HL-60 (cell line): ENCODE measurements at regions not wholly inside any gene's neighbourhood (a gene's known extent, or its start where the extent isn't known, plus 50 kb on each side); places are given as distances from the start of the nearest gene placed in this dataset.

Experiments
- DNase-seq, 2 experiments: peaks; one replicate each; pipeline ENCODE4 v3.0.0-alpha.2; 2010 to 2020; ENCODE audit warnings: low read depth in 1 of 2, low spot score in 1 of 2
- H3K27ac ChIP-seq: fragments of 250-450 bp; sonication (Bioruptor Pico); replicated peaks from 2 replicates; pipeline ENCODE4 v1.5.1; 2020; ENCODE audit warnings: mild to moderate bottlenecking, moderate library complexity
- H3K27me3 ChIP-seq: fragments of 250-450 bp; sonication (Bioruptor Pico); 2 replicates; pipeline ENCODE4 v1.5.1; 2021; ENCODE audit warnings: mild to moderate bottlenecking, moderate library complexity; ENCODE audit not compliant: insufficient read depth, poor library complexity, severe bottlenecking
- H3K4me3 ChIP-seq: replicated peaks from 2 replicates; pipeline ENCODE4 v1.5.1; 2011; ENCODE audit warnings: mild to moderate bottlenecking, control low read depth, low read length; ENCODE audit not compliant: insufficient read depth
- CTCF ChIP-seq: IDR thresholded peaks from one replicate; pipeline ENCODE4 v1.5.1; 2011; ENCODE audit warnings: low read length, control low read depth, inconsistent platforms; ENCODE audit not compliant: insufficient read depth
- GABPA ChIP-seq: IDR thresholded peaks from 2 replicates; pipeline ENCODE4 v1.6.1; 2012; ENCODE audit warnings: low read depth
- POLR2AphosphoS5 ChIP-seq: IDR thresholded peaks from 2 replicates; pipeline ENCODE4 v1.6.1; 2012; ENCODE audit warnings: low read depth
- REST ChIP-seq: IDR thresholded peaks from 2 replicates; pipeline ENCODE4 v1.6.1; 2012; ENCODE audit warnings: low read depth; ENCODE audit not compliant: insufficient replicate concordance
- SPI1 ChIP-seq: IDR thresholded peaks from 2 replicates; pipeline ENCODE4 v1.6.1; 2012; ENCODE audit warnings: low read depth, mild to moderate bottlenecking, borderline replicate concordance

GRCh38 chr12:19924360-19924759, 444.0 kb upstream of the PDE3A start:
- DNase-seq = no peak
- H3K27me3 ChIP-seq = no peaks in the 10 kb centered on the region
- no peak for TF ChIP-seq REST
- TF ChIP-seq POLR2AphosphoS5 = no peak
- no peak for TF ChIP-seq GABPA
- no peak for TF ChIP-seq SPI1
- TF ChIP-seq CTCF = no peak

GRCh38 chr12:19925841-19926240, 442.5 kb upstream of the PDE3A start:
- no peaks in the 10 kb centered on the region for H3K27me3 ChIP-seq
- TF ChIP-seq POLR2AphosphoS5 (no peak), SPI1 (no peak), CTCF (no peak), REST (no peak), GABPA (no peak)
- DNase-seq = no peak
- no peak overlapping the region for H3K4me3 ChIP-seq
- no peak overlapping the region for H3K27ac ChIP-seq

More at GRCh38 chr12:19924360-19924759, 444.0 kb upstream of the PDE3A start:
- no peak overlapping the region for H3K27ac ChIP-seq
- no peak overlapping the region for H3K4me3 ChIP-seq

- TF ChIP-seq GABPA (no peak), SPI1 (no peak), POLR2AphosphoS5 (no peak), REST (no peak)
- Histone ChIP-seq H3K4me3 (no peak overlapping the region), H3K27me3 (no peaks in the 10 kb centered on the region), H3K27ac (no peak overlapping the region)
- DNase-seq = no peak
These were observed 442.1 kb upstream of the PDE3A start for GRCh38 chr12:19926266-19926665.

GRCh38 chr12:19927661-19928060, 440.7 kb upstream of the PDE3A start:
- no peak overlapping the region for H3K27ac ChIP-seq
- DNase-seq = no peak
- H3K27me3 ChIP-seq = no peaks in the 10 kb centered on the region
- no peak overlapping the region for H3K4me3 ChIP-seq
- TF ChIP-seq POLR2AphosphoS5 (no peak), CTCF (no peak), SPI1 (no peak), GABPA (no peak), REST (no peak)
